ENCODE measurements at regions not wholly inside any gene's neighbourhood (a gene's known extent, or its start where the extent isn't known, plus 50 kb on each side); places are given as distances from the start of the nearest gene placed in this dataset.

DNA sequence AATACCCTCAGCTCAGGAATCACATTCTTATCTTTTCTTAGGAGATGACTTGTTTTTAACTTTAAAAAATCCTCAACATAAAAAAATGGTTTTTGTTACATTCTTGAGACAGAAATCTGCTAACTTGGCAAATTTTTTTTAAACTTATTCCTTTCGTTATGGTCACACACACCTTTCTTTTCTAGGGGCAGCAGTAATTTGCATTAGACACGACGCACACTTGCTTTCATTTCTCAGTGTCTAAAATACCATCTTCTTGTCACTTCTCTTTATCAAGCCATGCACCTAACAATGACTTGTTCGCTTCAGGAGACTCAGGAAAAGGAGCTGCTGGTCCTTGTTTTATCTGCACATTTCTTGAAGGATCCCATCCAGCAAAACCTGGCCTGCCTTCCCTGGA, 112.6 kb upstream of the TBL1X start:
- TF ChIP-seq, protein P1, sequence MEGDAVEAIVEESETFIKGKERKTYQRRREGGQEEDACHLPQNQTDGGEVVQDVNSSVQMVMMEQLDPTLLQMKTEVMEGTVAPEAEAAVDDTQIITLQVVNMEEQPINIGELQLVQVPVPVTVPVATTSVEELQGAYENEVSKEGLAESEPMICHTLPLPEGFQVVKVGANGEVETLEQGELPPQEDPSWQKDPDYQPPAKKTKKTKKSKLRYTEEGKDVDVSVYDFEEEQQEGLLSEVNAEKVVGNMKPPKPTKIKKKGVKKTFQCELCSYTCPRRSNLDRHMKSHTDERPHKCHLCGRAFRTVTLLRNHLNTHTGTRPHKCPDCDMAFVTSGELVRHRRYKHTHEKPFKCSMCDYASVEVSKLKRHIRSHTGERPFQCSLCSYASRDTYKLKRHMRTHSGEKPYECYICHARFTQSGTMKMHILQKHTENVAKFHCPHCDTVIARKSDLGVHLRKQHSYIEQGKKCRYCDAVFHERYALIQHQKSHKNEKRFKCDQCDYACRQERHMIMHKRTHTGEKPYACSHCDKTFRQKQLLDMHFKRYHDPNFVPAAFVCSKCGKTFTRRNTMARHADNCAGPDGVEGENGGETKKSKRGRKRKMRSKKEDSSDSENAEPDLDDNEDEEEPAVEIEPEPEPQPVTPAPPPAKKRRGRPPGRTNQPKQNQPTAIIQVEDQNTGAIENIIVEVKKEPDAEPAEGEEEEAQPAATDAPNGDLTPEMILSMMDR (IDR thresholded peaks at IDR 0.05) = no peak
- TF ChIP-seq POLR2A (IDR thresholded peaks at IDR 0.05) (no peak), POLR2AphosphoS5 (IDR thresholded peaks at IDR 0.05) (no peak)
